Activated CD8-positive, alpha-beta memory T cell treated with anti-CD3 and anti-CD28 coated beads for 24 hours (primary cell): ENCODE measurements at regions not wholly inside any gene's neighbourhood (a gene's known extent, or its start where the extent isn't known, plus 50 kb on each side); places are given as distances from the start of the nearest gene placed in this dataset.

Source experiments
- DNase-seq: peaks from one replicate; pipeline ENCODE4 v3.0.0-alpha.2; 2020

DNA sequence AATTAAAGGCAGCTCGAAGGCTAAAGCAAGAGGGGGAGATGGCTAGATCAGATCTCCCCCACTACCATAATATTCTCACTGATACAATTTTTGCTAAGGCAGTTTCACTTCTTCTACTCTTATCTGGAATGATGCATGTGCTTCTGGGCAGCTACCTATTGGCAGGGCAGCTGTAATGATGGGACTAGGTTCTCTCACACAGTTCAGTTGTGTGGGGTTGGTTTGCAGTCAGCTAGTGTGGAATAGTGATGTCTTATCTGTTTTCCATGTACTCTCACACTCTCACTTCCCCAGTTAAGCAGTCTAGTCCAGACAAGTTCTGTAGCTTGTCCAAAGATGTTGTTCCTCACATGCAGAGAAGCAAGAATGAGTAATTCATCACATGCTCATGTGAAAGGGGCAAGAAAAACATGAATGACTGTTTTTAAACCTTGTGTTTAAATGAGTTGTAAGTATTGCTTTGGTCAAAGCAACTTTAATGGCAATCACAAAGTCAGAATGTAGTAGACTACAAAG is 836.1 kb downstream of the CBLN2 start:
- DNase-seq, result no peak

DNA sequence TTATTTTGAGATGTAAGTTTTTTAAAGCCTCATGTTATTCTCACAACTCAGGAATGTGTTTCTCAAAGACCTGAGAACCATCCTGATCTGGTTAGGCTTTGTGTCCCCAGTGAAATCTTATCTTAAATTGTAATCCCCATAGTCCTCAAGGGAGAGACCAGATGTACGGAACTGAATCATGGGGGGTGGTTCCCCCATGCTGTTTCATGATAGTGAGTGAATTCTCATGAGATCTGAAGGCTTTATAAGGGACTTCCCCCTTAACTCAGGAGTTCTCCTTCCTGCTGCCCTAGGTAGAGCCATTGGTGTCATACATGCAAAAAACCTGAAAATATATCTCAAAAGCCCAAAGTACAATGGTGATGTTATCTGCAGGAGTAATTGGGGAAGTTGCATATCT is 836.7 kb downstream of the CBLN2 start:
- no peak for DNase-seq

DNA sequence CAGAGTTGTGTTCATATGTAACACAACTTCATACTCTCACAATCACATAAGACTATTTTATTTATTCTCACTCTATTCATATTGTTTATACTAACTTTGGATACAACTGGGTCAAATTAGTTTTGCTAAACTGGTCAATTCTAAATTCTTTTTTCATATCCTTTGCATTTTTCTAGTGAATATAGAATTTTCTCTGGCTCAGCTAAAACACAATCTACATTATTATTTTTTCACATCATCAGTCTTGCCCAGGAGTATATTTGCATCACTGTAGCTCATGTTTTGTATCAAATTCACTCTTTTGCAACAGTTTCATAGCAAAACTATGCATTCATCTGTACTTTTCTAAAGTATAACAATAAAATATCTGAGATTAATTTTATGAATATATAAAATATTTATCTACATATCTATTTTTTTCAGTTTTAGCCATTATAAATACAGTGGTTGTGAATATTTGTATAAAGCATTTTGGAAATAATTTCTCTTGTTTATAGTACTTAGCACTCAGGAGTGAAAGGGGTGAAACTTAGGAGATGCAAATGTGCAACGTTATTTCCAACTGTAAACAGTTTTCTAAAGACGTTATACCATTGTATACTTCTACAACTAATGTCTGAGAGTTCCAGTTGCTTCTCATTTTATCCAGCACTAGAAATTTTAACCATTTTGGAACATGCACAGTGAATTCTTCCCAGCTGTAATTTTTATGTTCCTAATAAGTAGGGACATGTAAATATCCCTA is 854.6 kb downstream of the CBLN2 start:
- no peak for DNase-seq

DNA sequence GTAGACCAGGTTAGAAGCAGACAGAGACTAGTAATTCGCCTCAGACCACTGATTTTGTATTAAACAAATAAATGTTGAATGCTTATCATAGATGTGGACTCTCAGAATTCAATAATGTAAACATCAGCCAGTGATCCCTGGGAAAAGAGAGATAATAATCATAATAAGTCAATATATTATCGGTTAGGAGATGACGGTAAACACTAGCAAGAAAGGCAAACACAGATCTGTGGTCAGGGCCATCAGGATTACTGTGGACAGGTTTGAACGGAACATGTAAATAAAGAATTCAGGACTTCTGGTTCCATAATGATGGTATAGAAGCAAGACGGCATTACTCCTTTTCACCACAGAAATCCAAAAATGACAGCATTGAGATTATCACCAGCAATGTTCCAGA is 861.6 kb downstream of the CBLN2 start:
- no peak for DNase-seq

DNA sequence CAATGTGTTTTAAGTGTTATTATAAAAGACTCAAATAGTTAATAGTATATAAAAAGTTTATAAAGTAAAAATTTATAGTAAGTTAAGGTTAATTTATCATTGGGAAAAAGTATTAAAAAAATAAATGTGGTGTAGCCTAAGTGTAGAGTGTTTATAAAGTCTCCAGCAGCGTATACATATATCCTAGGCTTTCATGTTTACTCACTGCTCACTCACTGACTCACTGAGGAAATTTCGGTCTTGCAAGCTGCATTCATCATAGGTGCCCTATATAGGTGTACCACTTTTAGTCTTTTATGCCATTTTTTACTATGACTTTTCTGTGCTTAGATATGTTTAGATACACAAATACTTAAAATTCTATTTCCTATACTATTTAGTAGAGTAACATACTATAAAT is 866.0 kb downstream of the CBLN2 start:
- no peak for DNase-seq

DNA sequence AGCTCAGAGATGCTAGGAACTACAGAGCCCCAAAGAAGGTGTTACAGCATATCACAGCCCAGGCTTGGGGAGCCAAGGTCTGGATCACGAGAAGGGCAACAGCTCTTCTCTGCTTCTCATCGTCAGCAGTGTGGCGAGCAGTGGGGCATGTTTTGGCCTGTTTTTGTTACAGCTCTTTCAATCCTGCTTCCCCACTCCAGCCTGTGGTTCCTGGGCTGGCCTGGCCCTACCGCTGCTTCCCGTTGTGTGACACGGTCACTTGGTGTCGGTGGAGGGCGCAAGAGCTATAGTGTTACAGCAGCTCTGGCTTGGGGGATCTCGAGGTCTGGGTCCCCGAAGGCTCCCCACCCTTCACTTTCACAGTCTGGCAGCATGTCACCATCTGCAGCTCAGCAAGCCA is 870.2 kb downstream of the CBLN2 start:
- DNase-seq, result no peak

DNA sequence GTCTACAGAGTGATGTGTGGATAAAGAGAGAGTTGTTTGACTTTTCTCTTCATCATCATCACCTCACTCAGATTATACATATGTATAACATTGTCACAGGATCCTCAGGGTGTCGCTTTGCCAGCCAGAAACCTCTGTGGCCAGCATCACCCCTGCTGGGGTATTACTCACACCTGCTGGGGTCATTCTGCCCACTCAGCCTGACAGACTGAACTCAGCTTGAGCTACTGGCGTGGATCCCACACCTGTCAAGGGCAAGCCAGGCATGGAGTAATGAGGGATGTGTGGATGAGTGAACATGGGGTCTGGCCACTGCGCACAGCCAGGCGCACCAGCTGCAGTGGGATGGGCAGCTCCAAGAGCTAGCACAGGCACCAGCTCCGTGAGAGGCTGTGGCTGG is 870.6 kb downstream of the CBLN2 start:
- DNase-seq, result no peak

DNA sequence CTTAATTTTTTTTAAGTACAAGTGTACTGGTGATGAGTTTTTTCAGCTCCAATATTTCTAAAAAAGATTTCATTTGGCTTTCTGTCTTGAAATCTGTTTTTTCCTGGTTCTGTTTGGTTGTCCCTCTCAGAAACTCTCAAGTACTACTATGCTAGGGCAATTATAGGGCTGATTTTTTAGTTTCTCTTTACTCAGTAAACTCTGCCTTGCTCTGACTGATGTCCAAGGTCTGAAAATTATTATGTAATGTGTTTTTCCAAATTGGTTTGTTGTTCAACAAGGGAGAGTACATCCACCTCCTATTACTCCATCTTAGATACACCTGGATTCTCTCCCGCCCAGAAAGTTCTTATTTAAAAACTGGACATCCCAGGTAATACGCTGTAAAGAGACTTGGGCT is 877.7 kb downstream of the CBLN2 start:
- no peak for DNase-seq

DNA sequence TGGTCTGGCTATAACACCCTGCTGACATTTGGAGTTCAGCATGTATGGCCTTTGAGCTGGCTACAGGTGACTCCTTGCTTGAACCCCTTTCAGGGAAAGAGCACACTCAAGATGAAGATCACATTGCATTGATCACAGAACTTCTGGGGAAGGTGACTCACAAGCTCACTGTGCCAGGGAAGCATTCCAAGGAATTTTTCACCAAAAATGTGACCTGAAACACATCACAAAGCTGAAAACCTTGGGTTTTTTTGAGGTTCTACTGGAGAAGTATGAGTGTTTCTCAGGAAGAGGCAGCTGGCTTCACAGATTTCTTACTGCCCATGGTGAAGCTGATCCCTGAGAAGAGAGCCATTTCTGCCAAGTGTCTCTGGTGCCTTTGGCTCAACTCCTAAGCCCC is 879.0 kb downstream of the CBLN2 start:
- no peak for DNase-seq

DNA sequence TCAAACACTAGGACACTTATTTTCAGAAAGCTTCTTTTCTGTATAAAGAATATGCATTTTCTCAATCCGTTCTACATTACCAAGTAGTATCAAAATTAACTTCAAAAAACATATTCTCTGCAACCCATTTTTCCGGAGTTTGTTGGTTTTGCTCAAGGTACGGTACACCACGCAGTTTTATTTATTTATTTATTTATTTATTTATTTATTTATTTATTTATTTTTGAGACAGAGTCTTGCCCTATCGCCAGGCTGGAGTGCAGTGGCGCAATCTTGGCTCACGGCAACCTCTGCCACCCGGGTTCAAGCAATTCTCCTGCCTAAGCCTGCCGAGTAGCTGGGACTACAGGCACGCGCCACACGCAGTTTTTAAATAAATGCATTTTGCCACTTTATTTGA is 900.3 kb downstream of the CBLN2 start:
- no peak for DNase-seq

DNA sequence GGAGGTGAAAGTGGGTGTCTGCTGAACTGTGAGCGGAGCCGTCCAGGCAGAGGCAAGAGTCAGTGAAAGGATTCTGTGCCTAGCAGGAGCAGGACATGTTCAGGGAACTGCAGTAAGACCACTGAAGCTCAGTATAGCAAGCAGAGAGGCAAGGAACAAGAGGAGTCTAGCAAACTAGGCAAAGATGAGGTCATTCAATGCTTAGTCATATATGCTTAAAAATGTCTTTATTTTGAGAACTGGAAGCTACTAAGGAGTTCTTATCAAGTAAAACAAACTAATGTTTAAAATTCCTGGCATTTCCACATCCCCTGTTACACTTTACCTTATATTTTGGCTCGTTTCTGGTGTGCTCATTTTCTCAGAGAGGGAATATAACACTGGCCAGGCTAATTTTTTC is 913.4 kb downstream of the CBLN2 start:
- no peak for DNase-seq

DNA sequence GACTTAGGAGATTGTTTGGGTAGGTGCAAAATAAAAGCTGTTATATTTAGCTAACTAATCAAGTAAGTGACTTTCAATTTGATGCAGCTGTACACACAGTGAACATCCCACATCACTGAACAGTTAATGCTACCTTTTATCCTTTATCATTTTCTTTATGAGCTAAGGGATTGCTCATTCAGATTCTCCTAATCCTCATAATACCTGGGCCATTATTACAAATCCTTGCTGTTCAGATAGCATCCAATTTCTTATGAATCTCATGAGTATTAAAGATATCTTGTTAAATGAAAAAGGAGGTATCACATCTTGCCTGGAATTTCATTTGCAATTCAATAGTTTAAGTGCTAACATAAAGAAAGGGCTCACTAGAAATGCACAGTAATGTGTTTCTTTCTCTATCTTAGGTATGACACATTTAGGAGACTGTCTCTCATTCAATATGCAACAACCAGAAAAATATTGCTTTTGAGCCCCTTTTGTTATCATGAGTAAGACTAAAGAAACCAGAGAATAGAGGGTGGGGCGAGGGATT is 918.5 kb downstream of the CBLN2 start:
- no peak for DNase-seq

DNA sequence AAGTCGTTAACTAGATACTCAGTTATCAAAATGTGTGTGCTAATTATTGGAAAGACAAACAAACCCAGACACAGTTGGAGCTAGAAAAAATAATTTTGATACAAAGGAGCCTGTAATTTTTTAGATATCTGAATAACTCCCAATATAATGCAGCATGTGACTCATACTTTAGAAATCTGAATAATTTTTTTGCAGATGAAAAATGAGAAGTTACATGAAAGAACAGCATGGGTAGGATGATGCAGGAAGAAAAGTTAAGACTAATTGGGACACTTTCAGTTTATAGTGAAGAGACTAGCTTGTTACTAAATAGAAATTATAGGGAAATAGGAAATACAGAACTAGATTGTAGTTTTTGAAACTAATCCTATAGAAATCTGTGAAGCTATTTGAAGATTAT is 945.8 kb downstream of the CBLN2 start:
- DNase-seq, result no peak

DNA sequence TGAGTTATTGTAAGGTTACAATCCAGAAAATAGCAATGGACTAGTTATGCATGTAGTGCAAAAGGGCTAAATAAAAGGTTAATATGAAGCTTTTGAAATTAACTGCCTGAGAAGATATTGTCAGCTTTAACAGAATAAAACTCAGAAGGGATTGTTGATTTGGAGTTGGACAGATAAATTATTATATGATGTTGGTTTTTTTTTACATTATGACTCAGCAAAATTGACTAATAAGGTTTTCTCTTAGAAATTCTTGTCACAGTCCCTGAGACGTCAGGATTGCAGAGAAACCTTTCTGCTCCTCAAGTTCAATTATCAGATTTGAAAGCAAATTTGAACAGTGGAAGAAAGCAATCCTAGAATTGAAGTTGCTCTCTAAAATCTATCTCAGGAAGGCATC is 946.9 kb downstream of the CBLN2 start:
- DNase-seq, result no peak

DNA sequence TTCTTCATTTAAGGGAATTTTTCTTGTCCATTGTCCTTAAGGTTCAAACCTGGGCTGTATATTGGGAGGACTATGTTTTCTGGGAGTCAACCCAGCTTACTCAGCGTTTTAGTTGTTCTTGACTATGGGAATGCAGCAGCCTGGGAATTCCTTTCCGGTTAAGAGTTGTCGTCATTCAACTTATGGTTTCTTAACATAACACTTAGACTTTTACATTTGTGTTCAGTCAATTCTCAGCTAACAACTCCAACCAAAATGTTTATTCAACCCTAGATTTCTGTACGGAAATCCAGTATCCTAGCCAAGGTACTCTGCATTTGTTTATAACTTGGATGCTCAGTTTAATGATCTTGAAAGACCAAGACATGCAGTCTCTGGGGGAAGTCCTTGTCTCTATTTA is 960.9 kb downstream of the CBLN2 start:
- DNase-seq, result no peak

DNA sequence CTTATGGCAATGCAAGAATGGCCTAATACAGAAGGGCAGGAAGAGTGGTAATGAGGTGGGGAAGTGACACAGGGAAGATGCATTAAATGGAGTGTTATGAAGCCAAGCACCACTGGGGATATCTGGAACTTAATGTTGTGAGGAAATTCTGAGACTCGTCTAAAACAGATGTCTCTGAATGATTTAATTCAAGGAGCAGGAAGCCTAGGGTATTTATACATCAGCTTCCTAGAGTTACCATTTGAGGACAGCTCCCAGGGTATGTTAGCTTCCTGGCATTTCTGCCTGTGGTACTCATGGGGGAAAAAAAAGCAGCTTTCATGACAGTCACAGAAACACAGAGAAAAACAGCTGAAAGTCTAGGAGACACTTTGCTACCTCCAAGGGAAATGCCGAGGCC is 989.5 kb downstream of the CBLN2 start:
- DNase-seq, result no peak

DNA sequence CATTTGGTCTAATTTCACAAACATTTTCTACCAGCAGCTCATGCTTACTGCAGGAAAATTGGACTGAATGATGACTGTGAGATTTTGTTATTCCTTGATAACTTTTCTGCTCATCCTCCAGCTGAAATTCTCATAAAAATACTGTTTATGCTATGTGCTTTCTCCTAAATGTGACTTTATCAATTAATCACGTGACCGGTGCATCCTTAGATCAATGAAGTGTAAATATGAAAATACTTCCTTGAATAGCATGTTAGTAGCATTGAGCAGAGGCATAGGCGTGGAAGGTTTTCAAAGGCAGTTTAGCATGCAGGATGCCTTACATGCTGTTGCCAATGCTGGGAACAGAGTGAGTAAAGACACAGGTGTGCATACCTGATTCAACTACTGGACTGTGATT is 1002.5 kb downstream of the CBLN2 start:
- no peak for DNase-seq

DNA sequence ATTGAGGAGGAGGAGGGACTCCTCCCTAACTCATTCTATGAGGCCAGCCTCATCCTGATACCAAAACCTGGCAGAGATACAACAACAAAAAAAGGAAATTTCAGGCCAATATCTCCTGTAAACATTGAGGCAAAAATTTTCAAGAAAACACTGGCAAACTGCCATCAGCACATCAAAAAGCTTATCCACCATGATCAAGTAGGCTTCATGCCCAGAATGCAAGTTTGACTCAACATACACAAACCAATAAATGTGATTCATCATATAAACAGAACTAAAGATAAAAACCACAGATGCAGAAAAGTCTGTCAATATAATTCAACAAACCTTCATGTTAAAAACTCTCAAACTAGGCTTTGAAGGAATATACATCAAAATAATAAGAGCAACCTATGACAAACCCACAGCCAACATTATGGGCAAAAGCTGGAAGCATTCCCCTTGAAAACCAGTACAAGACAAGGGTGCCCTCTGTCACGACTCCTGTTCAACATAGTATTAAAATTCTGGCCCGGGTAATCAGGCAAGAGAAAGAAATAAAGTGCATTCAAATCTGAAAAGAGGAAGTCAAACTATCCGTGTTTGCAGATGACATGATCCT is 1014.3 kb downstream of the CBLN2 start:
- no peak for DNase-seq

DNA sequence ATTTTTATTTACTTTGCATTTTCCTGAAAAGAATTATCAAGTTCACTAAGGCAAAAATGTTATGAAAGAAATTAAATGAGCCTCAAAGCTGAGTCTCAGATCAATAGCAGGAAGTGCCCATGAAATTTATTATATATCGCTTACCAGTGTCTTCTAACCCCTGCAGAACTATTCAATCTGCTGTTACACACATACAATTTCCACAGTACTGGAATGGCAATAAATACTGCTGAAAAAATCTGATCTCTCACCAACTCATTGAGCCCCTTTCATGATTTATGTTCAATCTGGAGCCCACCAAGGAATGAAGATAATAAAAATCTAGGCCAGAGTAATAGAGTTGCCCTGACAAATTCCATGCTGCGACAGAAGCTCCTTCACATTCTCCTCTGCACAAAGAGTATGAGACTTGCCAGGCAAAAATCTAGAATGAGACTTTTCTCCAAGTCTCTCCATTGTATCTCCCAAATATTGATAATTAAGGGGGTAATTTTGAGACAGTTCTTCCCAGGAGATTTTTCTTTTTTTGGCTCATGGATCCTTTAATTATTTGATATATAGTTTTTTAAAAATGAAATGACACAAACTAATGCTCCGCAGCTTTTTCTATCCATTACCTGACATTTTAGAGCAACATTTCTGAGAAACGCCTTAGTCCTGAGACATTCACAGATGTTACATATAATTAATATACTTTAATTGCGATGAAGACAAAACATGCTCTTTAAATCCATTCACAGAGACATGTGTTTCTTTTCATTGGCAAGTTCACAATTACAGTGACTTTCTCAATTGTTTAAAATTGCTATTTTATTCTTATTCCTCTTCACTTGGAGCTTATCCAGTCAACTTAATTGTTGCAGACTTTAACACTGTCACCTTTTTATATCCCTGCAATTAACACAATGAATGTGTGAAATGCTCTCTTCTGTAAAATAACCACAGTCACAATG is 1020.4 kb downstream of the CBLN2 start:
- DNase-seq, result no peak

DNA sequence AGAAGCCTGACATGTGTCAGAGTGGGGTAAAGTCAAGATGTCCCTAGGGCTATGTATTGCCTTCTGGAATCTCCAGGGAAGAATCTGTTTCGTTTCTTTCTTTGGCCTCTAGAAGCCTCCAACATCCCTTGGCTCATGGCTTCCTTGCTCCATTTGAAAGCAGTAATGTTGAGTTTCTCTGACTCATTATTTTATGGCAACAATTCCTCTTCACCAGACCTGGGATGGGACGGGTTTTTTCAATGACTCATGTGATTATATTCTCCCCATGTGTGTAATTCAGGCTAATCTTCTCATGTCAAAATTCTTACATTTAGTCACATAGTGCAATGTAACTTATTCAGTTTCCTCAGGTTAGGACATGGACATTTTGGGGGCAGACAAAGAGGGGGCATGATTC is 1038.6 kb downstream of the CBLN2 start:
- DNase-seq, result no peak

DNA sequence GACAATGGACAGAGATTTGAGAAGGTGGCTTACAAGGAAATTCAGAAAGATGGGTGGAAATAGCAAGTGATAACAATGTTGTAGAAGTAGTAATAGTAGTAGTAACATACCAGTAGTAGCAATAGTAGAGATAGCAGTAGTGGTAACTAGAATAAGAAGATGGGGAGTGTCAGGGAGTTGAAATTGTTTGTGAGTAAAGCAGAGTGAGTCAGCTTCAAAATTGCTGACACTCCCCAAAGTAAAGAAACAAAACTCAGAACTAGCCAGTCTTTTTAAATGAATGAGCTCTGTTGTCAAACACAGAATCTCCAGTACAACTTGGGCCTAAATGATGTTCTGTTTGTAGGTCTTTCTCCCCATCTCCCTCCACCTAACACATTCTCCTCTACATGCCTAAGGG is 1040.9 kb downstream of the CBLN2 start:
- no peak for DNase-seq

DNA sequence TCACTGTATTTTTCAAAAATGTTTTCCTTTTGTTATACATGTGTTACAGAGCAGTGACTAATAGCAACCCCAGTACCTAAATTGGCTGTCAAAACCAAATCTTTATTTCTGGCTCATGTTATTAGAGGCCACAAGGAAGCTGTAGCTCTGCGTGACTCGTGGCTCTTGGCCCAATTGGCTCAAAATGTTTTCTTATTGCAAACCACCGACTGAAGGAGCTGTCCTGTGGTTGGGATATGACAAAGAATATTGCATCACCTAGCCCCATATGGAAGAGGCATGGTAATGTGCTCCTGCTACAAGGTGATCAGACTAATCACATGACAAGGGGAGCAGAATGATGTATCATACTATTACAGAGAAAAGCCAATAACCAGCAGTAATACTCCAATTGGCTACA is 1058.5 kb downstream of the CBLN2 start:
- DNase-seq, result no peak

DNA sequence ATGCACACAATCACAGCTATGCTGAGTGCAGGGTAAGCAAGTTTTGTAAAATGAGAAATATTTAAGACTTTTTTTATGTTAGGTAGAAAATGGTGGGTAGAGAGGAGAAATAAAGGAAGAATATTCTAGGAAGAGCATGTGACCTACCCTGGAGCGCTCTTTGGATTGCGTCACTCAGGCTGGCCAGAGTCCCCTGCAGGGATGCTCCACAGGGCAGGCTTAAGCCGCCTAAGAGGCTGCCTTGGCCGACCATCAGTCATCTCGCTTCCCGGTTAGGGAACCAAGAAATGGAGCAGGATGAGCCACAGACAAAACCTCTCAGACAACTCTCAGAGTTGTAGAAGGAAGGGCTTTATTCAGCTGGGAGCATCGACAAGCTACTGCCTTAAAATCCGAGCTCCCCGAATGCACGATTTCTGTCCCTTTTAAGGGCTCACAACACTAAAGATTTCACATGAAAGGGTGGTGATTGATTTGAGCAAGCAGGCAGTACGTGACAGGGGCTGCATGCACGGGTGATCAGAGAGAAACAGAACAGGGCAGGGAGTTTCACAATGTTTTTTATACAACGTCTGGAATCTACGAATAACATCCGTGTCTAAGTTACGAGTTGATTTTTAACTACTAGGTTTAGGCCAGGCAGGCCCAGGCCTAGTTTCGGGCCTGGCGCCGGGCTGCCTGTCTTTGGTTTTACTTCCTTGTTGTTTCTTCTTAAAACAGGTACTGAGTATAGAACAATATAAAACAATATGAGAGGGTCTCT is 1072.0 kb downstream of the CBLN2 start:
- no peak for DNase-seq
